OCI-LY3 (cell line): ENCODE measurements at regions not wholly inside any gene's neighbourhood (a gene's known extent, or its start where the extent isn't known, plus 50 kb on each side); places are given as distances from the start of the nearest gene placed in this dataset.
"Not testable (repeated sequence)": the region's sequence is repeated elsewhere in the genome, so short reads cannot be mapped to it uniquely, and the experiment has no call there.

Experiments used
- H2AFZ ChIP-seq: fragments of 200-600, 300-600 bp; shearing (Covaris generic); 2 replicates; pipeline ENCODE4 v1.6.0; 2014; ENCODE audit warnings: antibody characterized with exemption, low read depth, low read length
- H3K27ac ChIP-seq: fragments of 200-600, 300-600 bp; sonication (generic); 2 replicates; pipeline ENCODE4 v1.5.1; 2014; ENCODE audit warnings: mild to moderate bottlenecking, low read length, moderate library complexity, mixed read lengths
- H3K27me3 ChIP-seq: fragments of 200-600, 300-600 bp; sonication (generic); 2 replicates; pipeline ENCODE4 v1.6.1; 2014; ENCODE audit warnings: low read depth, low read length, mixed read lengths
- H3K36me3 ChIP-seq: fragments of 200-600, 300-600 bp; sonication (generic); replicated peaks from 2 replicates; pipeline ENCODE3; 2014; ENCODE audit warnings: low read depth, low read length, mixed read lengths
- H3K4me1 ChIP-seq: fragments of 300-600, 200-600 bp; sonication (generic); 2 replicates; pipeline ENCODE4 v1.6.1; 2014; ENCODE audit warnings: low read length, mixed read lengths
- H3K4me2 ChIP-seq: fragments of 200-600, 300-600 bp; sonication (generic); 2 replicates; pipeline ENCODE4 v1.6.1; 2014; ENCODE audit warnings: low read length, mixed read lengths
- H3K4me3 ChIP-seq: fragments of 300-600, 200-600 bp; sonication (generic); 2 replicates; pipeline ENCODE4 v1.5.1; 2014; ENCODE audit warnings: antibody characterized with exemption, mild to moderate bottlenecking, low read length, moderate library complexity
- H3K79me2 ChIP-seq: fragments of 300-600, 200-600 bp; shearing (Covaris generic); 2 replicates; pipeline ENCODE4 v1.6.1; 2014; ENCODE audit warnings: mild to moderate bottlenecking, low read length, mixed read lengths
- H3K9ac ChIP-seq: fragments of 300-600, 200-600 bp; shearing (Covaris generic); 2 replicates; pipeline ENCODE4 v1.6.0; 2014; ENCODE audit warnings: mild to moderate bottlenecking, low read length, moderate library complexity
- H3K9me3 ChIP-seq: fragments of 200-600, 300-600 bp; shearing (Covaris generic); 2 replicates; pipeline ENCODE4 v1.6.1; 2014; ENCODE audit warnings: low read length, mixed read lengths; ENCODE audit not compliant: insufficient read depth
- H4K20me1 ChIP-seq: fragments of 200-600, 300-600 bp; sonication (generic); 2 replicates; pipeline ENCODE4 v1.6.1; 2016; ENCODE audit warnings: low read length, mixed read lengths; ENCODE audit not compliant: insufficient read depth
- EZH2phosphoT487 ChIP-seq: fragments of 200-600 bp; shearing (Covaris generic); IDR thresholded peaks from 2 replicates; pipeline ENCODE4 v1.6.1; 2018; ENCODE audit warnings: antibody characterized with exemption, mixed run types, low read depth
- TF ChIP-seq, protein P1 (sequence below): fragments of 200-600, 300-600 bp; sonication (generic); IDR thresholded peaks from 2 replicates; pipeline ENCODE4 v1.5.1; 2014; ENCODE audit warnings: antibody characterized with exemption, low read length, low read depth

DNA sequence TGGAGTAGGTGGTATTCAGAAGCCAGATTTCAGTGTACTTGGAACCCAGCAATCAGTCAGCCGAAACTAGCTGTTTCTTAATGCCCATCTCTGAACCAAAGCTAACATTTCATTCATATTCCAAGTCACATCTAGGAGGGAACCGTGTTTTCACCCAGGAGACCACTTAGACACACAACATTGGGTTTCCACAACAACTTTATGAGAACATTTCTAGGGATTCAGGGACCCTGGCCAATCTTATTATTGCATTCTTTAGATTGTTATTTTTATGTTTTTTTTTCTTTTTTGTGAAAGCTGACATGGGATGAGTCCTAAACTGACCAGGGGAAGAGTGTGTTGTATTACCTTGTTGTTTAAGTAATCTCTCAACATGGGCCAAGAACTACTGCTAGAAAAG lies 72.5 kb upstream of the KIAA0040 start:
- Histone ChIP-seq H3K4me2 (no peak overlapping the region), H4K20me1 (no peaks in the 10 kb centered on the region)
- TF ChIP-seq, protein P1, sequence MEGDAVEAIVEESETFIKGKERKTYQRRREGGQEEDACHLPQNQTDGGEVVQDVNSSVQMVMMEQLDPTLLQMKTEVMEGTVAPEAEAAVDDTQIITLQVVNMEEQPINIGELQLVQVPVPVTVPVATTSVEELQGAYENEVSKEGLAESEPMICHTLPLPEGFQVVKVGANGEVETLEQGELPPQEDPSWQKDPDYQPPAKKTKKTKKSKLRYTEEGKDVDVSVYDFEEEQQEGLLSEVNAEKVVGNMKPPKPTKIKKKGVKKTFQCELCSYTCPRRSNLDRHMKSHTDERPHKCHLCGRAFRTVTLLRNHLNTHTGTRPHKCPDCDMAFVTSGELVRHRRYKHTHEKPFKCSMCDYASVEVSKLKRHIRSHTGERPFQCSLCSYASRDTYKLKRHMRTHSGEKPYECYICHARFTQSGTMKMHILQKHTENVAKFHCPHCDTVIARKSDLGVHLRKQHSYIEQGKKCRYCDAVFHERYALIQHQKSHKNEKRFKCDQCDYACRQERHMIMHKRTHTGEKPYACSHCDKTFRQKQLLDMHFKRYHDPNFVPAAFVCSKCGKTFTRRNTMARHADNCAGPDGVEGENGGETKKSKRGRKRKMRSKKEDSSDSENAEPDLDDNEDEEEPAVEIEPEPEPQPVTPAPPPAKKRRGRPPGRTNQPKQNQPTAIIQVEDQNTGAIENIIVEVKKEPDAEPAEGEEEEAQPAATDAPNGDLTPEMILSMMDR = no peak
- no peak for TF ChIP-seq EZH2phosphoT487

DNA sequence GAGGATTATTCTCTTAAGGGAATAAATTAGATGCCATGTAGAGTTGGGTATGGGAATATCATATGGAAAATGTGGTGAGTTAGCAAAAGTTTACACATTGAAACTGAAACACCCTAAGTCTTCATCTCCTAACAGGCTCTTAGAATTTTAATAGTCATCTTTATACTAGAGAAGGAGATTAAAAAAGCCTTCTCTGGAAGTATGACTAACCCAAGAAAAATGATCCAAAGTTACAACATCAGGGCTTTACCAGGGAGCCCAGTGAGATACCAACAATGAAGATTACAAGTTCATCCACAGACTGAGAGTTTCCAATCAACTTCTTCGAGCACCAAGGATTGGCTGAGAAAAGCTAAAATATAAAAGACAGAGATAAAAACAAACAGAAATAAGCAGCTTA lies 70.0 kb upstream of the KIAA0040 start:
- no peaks in the 10 kb centered on the region for H3K4me1 ChIP-seq

More for the DNA sequence above, 72.5 kb upstream of the KIAA0040 start:
- no peak overlapping the region for H3K4me3 ChIP-seq
- no peaks in the 10 kb centered on the region for H3K79me2 ChIP-seq
- H2AFZ ChIP-seq = no peak overlapping the region
- H3K9ac ChIP-seq = no peak overlapping the region
- no peaks in the 10 kb centered on the region for H3K27me3 ChIP-seq
- no peaks in the 10 kb centered on the region for H3K4me1 ChIP-seq
- no peak overlapping the region for H3K27ac ChIP-seq
- peaks cover 9% of the 10 kb centered on the region; the same call in 1 of the 2 replicates for H3K9me3 ChIP-seq
- no peaks in the 10 kb centered on the region for H3K36me3 ChIP-seq

GRCh38 chr1:175256246-175256645 lies 63.7 kb upstream of the KIAA0040 start:
- not testable (repeated sequence) for H3K27me3 ChIP-seq, H3K36me3 ChIP-seq, H3K9me3 ChIP-seq, H2AFZ ChIP-seq, H4K20me1 ChIP-seq, H3K4me3 ChIP-seq, H3K27ac ChIP-seq, H3K4me2 ChIP-seq, H3K79me2 ChIP-seq, H3K9ac ChIP-seq
- H3K4me1 ChIP-seq = peaks cover 25% of the 10 kb centered on the region

More for the DNA sequence above, 70.0 kb upstream of the KIAA0040 start:
- H4K20me1 ChIP-seq = no peaks in the 10 kb centered on the region
- H3K9ac ChIP-seq = no peak overlapping the region
- H3K4me3 ChIP-seq = no peak overlapping the region
- H3K4me2 ChIP-seq = no peak overlapping the region
- no peaks in the 10 kb centered on the region for H3K36me3 ChIP-seq
- no peaks in the 10 kb centered on the region for H3K27me3 ChIP-seq
- H3K79me2 ChIP-seq = no peaks in the 10 kb centered on the region
- no peak overlapping the region for H3K27ac ChIP-seq
- no peak overlapping the region for H2AFZ ChIP-seq
- TF ChIP-seq, protein P1 = no peak
- TF ChIP-seq EZH2phosphoT487 = no peak
- H3K9me3 ChIP-seq = peaks cover 9% of the 10 kb centered on the region; the same call in 1 of the 2 replicates

DNA sequence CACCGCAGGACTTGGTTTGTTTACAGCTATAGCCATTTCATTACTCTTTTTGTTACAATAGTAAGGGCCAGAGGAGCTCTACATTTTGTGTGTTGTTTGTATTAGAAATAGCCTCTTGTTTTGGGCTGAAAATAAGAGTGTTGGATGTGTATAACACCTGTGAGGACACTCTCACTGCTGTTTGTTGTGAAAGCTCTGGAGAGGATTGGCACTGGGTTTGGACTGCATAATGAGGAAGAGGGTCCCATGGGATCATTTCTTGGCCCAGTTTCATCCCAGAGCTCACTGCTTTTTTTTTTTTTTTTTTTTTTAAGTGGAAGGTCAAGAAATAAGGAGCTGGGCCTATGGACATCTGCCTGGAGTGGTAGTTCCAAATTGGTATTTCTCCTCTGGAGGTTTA lies 61.6 kb upstream of the KIAA0040 start:
- Histone ChIP-seq H3K4me1 (peaks cover 25% of the 10 kb centered on the region), H3K4me3 (no peak overlapping the region), H3K27ac (no peak overlapping the region), H3K4me2 (no peak overlapping the region), H3K9me3 (peaks cover 7% of the 10 kb centered on the region; the same call in 1 of the 2 replicates), H3K36me3 (no peaks in the 10 kb centered on the region), H3K27me3 (no peaks in the 10 kb centered on the region), H3K9ac (no peak overlapping the region), H2AFZ (no peak overlapping the region), H4K20me1 (no peaks in the 10 kb centered on the region), H3K79me2 (no peaks in the 10 kb centered on the region)
- TF ChIP-seq, protein P1 = no peak
- no peak for TF ChIP-seq EZH2phosphoT487
